Activated T-helper 2 cell treated with anti-CD3 and anti-CD28 coated beads, Interferon-gamma antibody, Interleukin-2, Interleukin-4, amounts not matched to agents 10 μg/mL and 5 μg/mL and 100 μg/mL, durations not matched to agents 14 hours and 24 hours and 36 hours (primary cell): ENCODE measurements at regions not wholly inside any gene's neighbourhood (a gene's known extent, or its start where the extent isn't known, plus 50 kb on each side); places are given as distances from the start of the nearest gene placed in this dataset.
"Not testable (repeated sequence)": the region's sequence is repeated elsewhere in the genome, so short reads cannot be mapped to it uniquely, and the experiment has no call there.

Source experiments
- DNase-seq: peaks from one replicate; pipeline ENCODE4 v3.0.0; 2021; ENCODE audit warnings: low spot score
- H3K27ac Mint-ChIP-seq: one replicate; pipeline ENCODE4 v1.8.0; 2021; ENCODE audit warnings: mixed read lengths
- H3K27me3 Mint-ChIP-seq: one replicate; pipeline ENCODE4 v1.8.0; 2021; ENCODE audit warnings: low read depth, mixed read lengths
- H3K36me3 Mint-ChIP-seq: one replicate; pipeline ENCODE4 v1.8.0; 2021; ENCODE audit warnings: low read depth, mixed read lengths
- H3K4me1 Mint-ChIP-seq: one replicate; pipeline ENCODE4 v1.8.0; 2021; ENCODE audit warnings: low read depth, mixed read lengths
- H3K4me3 Mint-ChIP-seq: one replicate; pipeline ENCODE4 v1.8.0; 2021; ENCODE audit warnings: low read depth, mild to moderate bottlenecking, moderate library complexity, mixed read lengths
- H3K9me3 Mint-ChIP-seq: one replicate; pipeline ENCODE4 v1.8.0; 2021; ENCODE audit warnings: mixed read lengths
- intact Hi-C: fragments of 100-400 bp; cut with micrococcal nuclease; formaldehyde crosslinking; loops from one replicate; pipeline ENCODE4 v1.15.1; 2023

- Mint-ChIP-seq H3K4me3 (no peak overlapping the region), H3K9me3 (peaks cover 5% of the 10 kb centered on the region)
- intact Hi-C loops = loop anchor here (5.0 kb wide), 1 partner anchor 37 kb away; no protein-coding TSS in a partner anchor
Measured at GRCh38 chr6:146914489-146915483, 289.4 kb upstream of the STXBP5 start.

DNA sequence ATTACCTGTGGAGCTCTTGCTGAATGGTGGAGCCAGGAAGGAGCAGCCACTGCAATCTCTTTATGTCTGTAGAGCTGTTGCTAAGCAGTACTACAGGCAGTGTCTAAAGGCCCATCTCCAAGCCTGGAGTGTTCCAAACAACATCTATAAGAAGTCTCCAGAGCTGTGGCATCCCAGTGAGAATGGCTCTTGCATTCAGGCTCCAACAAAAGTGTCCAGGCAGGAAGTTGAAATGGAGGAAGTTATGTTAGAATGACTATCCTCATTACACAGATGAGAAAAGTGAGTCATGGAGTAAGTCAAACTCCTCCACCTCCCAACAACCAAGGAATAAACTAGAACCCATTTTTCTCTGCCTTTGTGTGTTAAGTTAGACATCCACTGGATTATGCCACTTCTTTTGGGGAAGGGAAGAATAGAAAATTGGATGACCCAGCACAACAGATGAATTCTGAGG is 288.5 kb upstream of the STXBP5 start:
- peaks cover 5% of the 10 kb centered on the region for H3K9me3 Mint-ChIP-seq
- H3K36me3 Mint-ChIP-seq = peaks cover 3% of the 10 kb centered on the region
- peaks cover 19% of the 10 kb centered on the region for H3K4me1 Mint-ChIP-seq
- DNase-seq = no peak
- no peak overlapping the region for H3K4me3 Mint-ChIP-seq
- H3K27ac Mint-ChIP-seq = no peak overlapping the region
- H3K27me3 Mint-ChIP-seq = no peaks in the 10 kb centered on the region
- intact Hi-C loops = no loop called here

More at GRCh38 chr6:146914489-146915483, 289.4 kb upstream of the STXBP5 start:
- Mint-ChIP-seq H3K4me1 (peaks cover 24% of the 10 kb centered on the region), H3K36me3 (peaks cover 3% of the 10 kb centered on the region), H3K27me3 (no peaks in the 10 kb centered on the region), H3K27ac (no peak overlapping the region)
- DNase-seq = no peak

- H3K9me3 Mint-ChIP-seq = peaks cover 5% of the 10 kb centered on the region
- no peak overlapping the region for H3K27ac Mint-ChIP-seq
- no peaks in the 10 kb centered on the region for H3K27me3 Mint-ChIP-seq
- peaks cover 3% of the 10 kb centered on the region for H3K36me3 Mint-ChIP-seq
- H3K4me3 Mint-ChIP-seq = no peak overlapping the region
- DNase-seq = no peak
- peaks cover 16% of the 10 kb centered on the region for H3K4me1 Mint-ChIP-seq
- intact Hi-C loops = no loop called here
Measured at GRCh38 chr6:146916435-146917025, 287.7 kb upstream of the STXBP5 start.

GRCh38 chr6:146917182-146917581 is 287.0 kb upstream of the STXBP5 start:
- H3K9me3 Mint-ChIP-seq = peaks cover 5% of the 10 kb centered on the region
- intact Hi-C loops = no loop called here
- peaks cover 3% of the 10 kb centered on the region for H3K36me3 Mint-ChIP-seq
- H3K27ac Mint-ChIP-seq = no peak overlapping the region
- peaks cover 16% of the 10 kb centered on the region for H3K4me1 Mint-ChIP-seq
- no peak overlapping the region for H3K4me3 Mint-ChIP-seq
- no peaks in the 10 kb centered on the region for H3K27me3 Mint-ChIP-seq
- no peak for DNase-seq

DNA sequence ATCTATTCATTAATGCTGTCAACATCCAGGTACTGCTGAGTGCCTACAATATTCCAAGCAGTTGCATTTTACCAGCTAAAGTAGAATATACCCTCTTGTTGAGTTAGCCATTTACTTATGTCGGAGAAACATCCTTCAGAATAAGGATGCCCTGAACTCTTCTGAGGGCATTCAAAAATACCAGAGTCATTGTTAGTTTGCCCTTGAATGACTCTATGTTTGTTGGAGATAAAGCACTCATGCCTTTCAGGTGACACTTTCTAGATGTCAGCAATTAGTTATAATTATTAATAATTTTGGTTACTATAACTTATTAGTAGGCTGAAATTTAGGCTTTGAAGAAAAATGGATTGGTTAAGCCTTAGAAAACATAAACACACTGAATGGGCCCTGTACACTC is 286.2 kb upstream of the STXBP5 start:
- no peak overlapping the region for H3K4me3 Mint-ChIP-seq
- no peaks in the 10 kb centered on the region for H3K27me3 Mint-ChIP-seq
- H3K9me3 Mint-ChIP-seq = peaks cover 5% of the 10 kb centered on the region
- H3K27ac Mint-ChIP-seq = no peak overlapping the region
- intact Hi-C loops = no loop called here
- peaks cover 16% of the 10 kb centered on the region for H3K4me1 Mint-ChIP-seq
- no peak for DNase-seq
- H3K36me3 Mint-ChIP-seq = peaks cover 3% of the 10 kb centered on the region

- Mint-ChIP-seq H3K27ac (no peak overlapping the region), H3K9me3 (peaks cover 5% of the 10 kb centered on the region), H3K4me3 (no peak overlapping the region), H3K4me1 (peaks cover 14% of the 10 kb centered on the region), H3K36me3 (peaks cover 3% of the 10 kb centered on the region), H3K27me3 (no peaks in the 10 kb centered on the region)
- intact Hi-C loops = no loop called here
- DNase-seq = no peak
Measured at GRCh38 chr6:146919017-146919416, 285.2 kb upstream of the STXBP5 start.

DNA sequence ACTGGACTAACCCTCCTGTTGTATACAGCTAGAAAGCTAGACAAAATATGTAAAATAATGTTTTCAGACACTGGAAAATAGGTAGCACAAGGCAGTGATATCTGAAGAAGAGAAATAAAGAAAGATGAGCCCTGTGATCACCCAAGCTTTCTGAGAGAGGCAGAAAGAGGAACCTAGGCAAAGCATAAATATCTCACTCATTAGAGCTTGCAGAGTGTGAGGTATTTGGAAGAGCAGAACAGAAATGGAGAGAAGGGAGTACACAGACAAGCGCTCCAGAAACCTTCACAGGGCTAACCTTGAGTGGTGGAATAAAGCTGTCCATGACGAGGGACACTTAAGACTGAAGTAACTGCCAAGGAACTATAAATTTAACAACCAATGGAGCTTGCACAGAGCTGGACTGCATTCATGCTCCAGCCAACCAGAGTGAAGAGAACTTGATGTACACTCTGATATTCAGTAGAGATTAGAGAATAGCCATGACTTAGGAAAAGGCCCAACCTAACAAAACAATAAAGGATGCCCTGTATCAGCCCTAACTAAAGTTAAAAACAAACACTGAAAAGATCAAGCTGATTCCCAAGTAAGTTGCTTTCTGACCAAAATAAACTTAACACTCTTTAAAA is 280.9 kb upstream of the STXBP5 start:
- DNase-seq = no peak
- no peak overlapping the region for H3K27ac Mint-ChIP-seq
- intact Hi-C loops = no loop called here
- no peaks in the 10 kb centered on the region for H3K27me3 Mint-ChIP-seq
- H3K4me1 Mint-ChIP-seq = peaks cover 2% of the 10 kb centered on the region
- H3K36me3 Mint-ChIP-seq = no peaks in the 10 kb centered on the region
- H3K4me3 Mint-ChIP-seq = no peak overlapping the region
- H3K9me3 Mint-ChIP-seq = no peaks in the 10 kb centered on the region

- DNase-seq = no peak
- intact Hi-C loops = no loop called here
- Mint-ChIP-seq H3K27ac (no peak overlapping the region), H3K4me3 (no peak overlapping the region), H3K36me3 (no peaks in the 10 kb centered on the region), H3K4me1 (peaks cover 2% of the 10 kb centered on the region), H3K9me3 (no peaks in the 10 kb centered on the region), H3K27me3 (no peaks in the 10 kb centered on the region)
Measured at GRCh38 chr6:146925846-146926245, 278.4 kb upstream of the STXBP5 start.

GRCh38 chr6:146928503-146928902 is 275.7 kb upstream of the STXBP5 start:
- peaks cover 2% of the 10 kb centered on the region for H3K4me1 Mint-ChIP-seq
- no peaks in the 10 kb centered on the region for H3K9me3 Mint-ChIP-seq
- no peak overlapping the region for H3K4me3 Mint-ChIP-seq
- H3K27me3 Mint-ChIP-seq = no peaks in the 10 kb centered on the region
- intact Hi-C loops = no loop called here
- DNase-seq = no peak
- H3K36me3 Mint-ChIP-seq = no peaks in the 10 kb centered on the region
- H3K27ac Mint-ChIP-seq = no peak overlapping the region

GRCh38 chr6:146931214-146931613 is 273.0 kb upstream of the STXBP5 start:
- no peaks in the 10 kb centered on the region for H3K36me3 Mint-ChIP-seq
- H3K4me1 Mint-ChIP-seq = no peaks in the 10 kb centered on the region
- no peak for DNase-seq
- no peaks in the 10 kb centered on the region for H3K27me3 Mint-ChIP-seq
- H3K27ac Mint-ChIP-seq = no peak overlapping the region
- no peak overlapping the region for H3K4me3 Mint-ChIP-seq
- no peaks in the 10 kb centered on the region for H3K9me3 Mint-ChIP-seq
- intact Hi-C loops = no loop called here

DNA sequence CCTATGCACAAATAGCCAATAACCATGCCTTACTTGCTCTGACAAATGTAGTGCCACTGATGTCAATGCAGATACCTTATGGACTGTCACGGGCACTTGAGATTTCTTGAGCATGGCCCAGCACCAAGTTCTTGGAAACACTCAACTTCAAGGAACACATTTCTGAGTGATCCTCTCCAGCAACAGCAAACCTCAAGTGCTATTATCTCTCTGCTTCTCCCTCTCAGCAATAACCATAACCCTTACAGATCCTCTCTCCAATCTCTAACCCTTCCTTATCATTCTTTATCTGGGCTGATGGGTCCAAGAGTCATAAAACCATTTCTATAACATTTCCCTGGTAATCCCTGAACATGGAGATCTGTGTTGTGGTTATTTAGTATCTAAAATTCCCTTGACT is 266.9 kb upstream of the STXBP5 start:
- Mint-ChIP-seq H3K4me3 (no peak overlapping the region), H3K4me1 (no peaks in the 10 kb centered on the region), H3K27me3 (no peaks in the 10 kb centered on the region), H3K9me3 (peaks cover 7% of the 10 kb centered on the region), H3K36me3 (no peaks in the 10 kb centered on the region), H3K27ac (no peak overlapping the region)
- intact Hi-C loops = no loop called here
- no peak for DNase-seq

DNA sequence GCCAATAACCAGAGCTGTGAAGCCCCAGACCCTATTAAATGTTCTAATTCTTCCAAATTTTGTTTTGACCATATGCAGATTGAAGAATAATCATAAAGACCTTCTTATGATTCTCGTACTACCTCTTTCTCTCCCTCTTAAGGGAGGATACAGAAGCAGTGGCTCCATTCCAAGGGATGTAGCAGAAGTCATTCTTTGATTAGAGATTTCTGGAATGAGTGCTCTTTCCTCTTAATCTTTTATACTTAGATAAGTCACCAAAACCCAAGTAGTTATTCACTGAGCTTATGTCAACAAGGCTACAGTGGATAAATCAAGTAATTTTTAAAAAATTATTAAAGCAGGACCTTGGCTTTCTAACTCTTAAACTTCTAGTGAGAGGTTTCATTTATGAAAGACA is 266.0 kb upstream of the STXBP5 start:
- no peaks in the 10 kb centered on the region for H3K36me3 Mint-ChIP-seq
- H3K4me3 Mint-ChIP-seq = no peak overlapping the region
- DNase-seq = no peak
- H3K27ac Mint-ChIP-seq = no peak overlapping the region
- no peaks in the 10 kb centered on the region for H3K27me3 Mint-ChIP-seq
- no peaks in the 10 kb centered on the region for H3K4me1 Mint-ChIP-seq
- intact Hi-C loops = no loop called here
- peaks cover 13% of the 10 kb centered on the region for H3K9me3 Mint-ChIP-seq

- H3K36me3 Mint-ChIP-seq, intact Hi-C loops, H3K27ac Mint-ChIP-seq, DNase-seq, H3K4me1 Mint-ChIP-seq, H3K4me3 Mint-ChIP-seq, H3K27me3 Mint-ChIP-seq: not testable (repeated sequence)
- H3K9me3 Mint-ChIP-seq = peaks cover 16% of the 10 kb centered on the region
Measured at GRCh38 chr6:146939456-146939855, 264.8 kb upstream of the STXBP5 start.
